SK-N-SH treated with all-trans-retinoic acid at 6 μM for 48 hours (cell line): ENCODE measurements at regions not wholly inside any gene's neighbourhood (a gene's known extent, or its start where the extent isn't known, plus 50 kb on each side); places are given as distances from the start of the nearest gene placed in this dataset.

Source experiments
- ARNTL ChIP-seq: fragments of 450-650 bp; formaldehyde crosslinking; IDR thresholded peaks from 2 replicates; pipeline ENCODE4 v1.5.0; 2020; ENCODE audit warnings: low read depth, mild to moderate bottlenecking, moderate library complexity, borderline replicate concordance
- CREB5 ChIP-seq: fragments of 250-450 bp; sonication (Bioruptor Pico); IDR thresholded peaks from 2 replicates; pipeline ENCODE4 v1.5.1; 2020; ENCODE audit warnings: low read depth, mild to moderate bottlenecking, moderate library complexity
- PATZ1 ChIP-seq: fragments of 250-450 bp; sonication (Bioruptor Pico); IDR thresholded peaks from 2 replicates; pipeline ENCODE4 v1.8.0; 2020; ENCODE audit warnings: mild to moderate bottlenecking, moderate library complexity, borderline replicate concordance
- RARB ChIP-seq: fragments of 250-450 bp; sonication (Bioruptor Pico); IDR thresholded peaks from 2 replicates; pipeline ENCODE4 v1.8.0; 2021; ENCODE audit warnings: mild to moderate bottlenecking, moderate library complexity
- SNAI2 ChIP-seq: fragments of 250-450 bp; sonication (Bioruptor Pico); IDR thresholded peaks from 2 replicates; pipeline ENCODE4 v1.5.0; 2020; ENCODE audit warnings: mild to moderate bottlenecking, moderate library complexity
- ZC3H10 ChIP-seq: fragments of 250-450 bp; sonication (Bioruptor Pico); IDR thresholded peaks from 2 replicates; pipeline ENCODE4 v1.5.1; 2021; ENCODE audit warnings: mild to moderate bottlenecking, moderate library complexity
- ZFP30 ChIP-seq: fragments of 450-650 bp; formaldehyde crosslinking; IDR thresholded peaks from 2 replicates; pipeline ENCODE4 v1.5.0; 2022; ENCODE audit warnings: mild to moderate bottlenecking, moderate library complexity
- ZNF565 ChIP-seq: fragments of 450-650 bp; formaldehyde crosslinking; conservative IDR thresholded peaks from 2 replicates; pipeline ENCODE4 v1.5.0; 2020; ENCODE audit warnings: low read depth, mild to moderate bottlenecking, moderate library complexity
- ZNF70 ChIP-seq: fragments of 450-650 bp; formaldehyde crosslinking; IDR thresholded peaks from 2 replicates; pipeline ENCODE4 v1.5.0; 2020; ENCODE audit warnings: mild to moderate bottlenecking, moderate library complexity

GRCh38 chr5:143492783-143493182 lies 89.3 kb upstream of the NR3C1 start:
- no peak for TF ChIP-seq ZNF70 (CRISPR knock-in tag)
- TF ChIP-seq CREB5 (CRISPR knock-in tag), result no peak
- TF ChIP-seq RARB (CRISPR knock-in tag), result no peak
- TF ChIP-seq ZC3H10, result no peak
- TF ChIP-seq SNAI2, result no peak
- no peak for TF ChIP-seq ZNF565 (CRISPR knock-in tag)
- TF ChIP-seq ARNTL (CRISPR knock-in tag), result no peak
- no peak for TF ChIP-seq ZFP30 (CRISPR knock-in tag)
- TF ChIP-seq PATZ1 (CRISPR knock-in tag), result no peak
